Neural progenitor cell (in vitro differentiated cells): ENCODE measurements at regions not wholly inside any gene's neighbourhood (a gene's known extent, or its start where the extent isn't known, plus 50 kb on each side); places are given as distances from the start of the nearest gene placed in this dataset.

Experiments used
- EZH2 ChIP-seq: fragments of 200-600 bp; sonication (generic); IDR thresholded peaks from 2 replicates; pipeline ENCODE4 v1.6.1; 2017; ENCODE audit warnings: antibody characterized with exemption, mild to moderate bottlenecking, moderate library complexity
- EZH2phosphoT487 ChIP-seq: fragments of 200-600 bp; sonication (generic); IDR thresholded peaks from 2 replicates; pipeline ENCODE4 v1.6.1; 2017; ENCODE audit warnings: antibody characterized with exemption
- TF ChIP-seq, protein P1 (sequence below): fragments of 200-600 bp; sonication (generic); IDR thresholded peaks from 2 replicates; pipeline ENCODE4 v1.5.1; 2017; ENCODE audit warnings: antibody characterized with exemption, mild to moderate bottlenecking

DNA sequence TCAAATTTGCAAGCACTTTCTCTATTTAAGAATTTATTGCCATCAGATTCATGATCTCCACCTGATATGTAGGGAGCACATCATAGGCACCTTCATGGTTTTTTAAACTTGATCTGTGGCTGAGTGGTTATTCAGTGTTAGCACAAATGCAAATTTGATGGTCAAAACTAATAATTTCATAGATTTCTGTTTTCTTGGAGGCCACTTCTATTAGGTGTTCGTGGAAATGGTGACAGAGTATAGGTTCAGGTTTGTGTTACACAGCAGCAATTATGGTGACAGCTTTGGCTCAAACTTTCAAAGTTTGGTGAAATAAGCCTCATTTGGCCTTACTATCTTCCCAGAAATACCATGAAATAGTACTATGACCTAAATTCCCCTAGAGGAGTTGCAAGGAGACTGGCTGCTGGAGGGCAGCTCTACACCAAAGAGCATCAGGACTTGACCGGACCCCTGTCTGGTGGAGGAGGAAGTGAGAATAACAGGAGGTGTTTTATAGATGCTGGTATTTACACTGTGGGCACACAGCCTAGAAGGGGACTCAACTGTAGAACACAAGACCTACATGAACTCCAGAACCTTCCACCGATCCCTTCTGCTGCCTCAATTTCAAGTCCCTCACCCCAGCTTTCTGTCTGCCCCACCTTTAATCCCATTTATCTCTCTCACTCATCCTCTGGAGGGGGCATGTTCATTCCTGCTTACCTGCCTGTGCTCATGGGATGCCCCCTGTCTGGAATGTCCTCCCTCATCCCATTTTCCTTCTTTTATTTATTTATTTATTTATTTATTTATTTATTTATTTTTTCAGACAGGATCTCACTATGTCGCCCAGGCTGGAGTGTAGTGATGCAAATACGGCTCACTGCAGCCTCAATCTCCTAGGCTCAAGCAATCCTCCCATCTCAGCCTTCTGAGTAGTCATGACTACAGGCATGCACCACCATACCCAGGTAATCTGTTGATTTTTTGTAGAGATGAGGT lies 132.9 kb upstream of the SIX2 start:
- TF ChIP-seq, protein P1, sequence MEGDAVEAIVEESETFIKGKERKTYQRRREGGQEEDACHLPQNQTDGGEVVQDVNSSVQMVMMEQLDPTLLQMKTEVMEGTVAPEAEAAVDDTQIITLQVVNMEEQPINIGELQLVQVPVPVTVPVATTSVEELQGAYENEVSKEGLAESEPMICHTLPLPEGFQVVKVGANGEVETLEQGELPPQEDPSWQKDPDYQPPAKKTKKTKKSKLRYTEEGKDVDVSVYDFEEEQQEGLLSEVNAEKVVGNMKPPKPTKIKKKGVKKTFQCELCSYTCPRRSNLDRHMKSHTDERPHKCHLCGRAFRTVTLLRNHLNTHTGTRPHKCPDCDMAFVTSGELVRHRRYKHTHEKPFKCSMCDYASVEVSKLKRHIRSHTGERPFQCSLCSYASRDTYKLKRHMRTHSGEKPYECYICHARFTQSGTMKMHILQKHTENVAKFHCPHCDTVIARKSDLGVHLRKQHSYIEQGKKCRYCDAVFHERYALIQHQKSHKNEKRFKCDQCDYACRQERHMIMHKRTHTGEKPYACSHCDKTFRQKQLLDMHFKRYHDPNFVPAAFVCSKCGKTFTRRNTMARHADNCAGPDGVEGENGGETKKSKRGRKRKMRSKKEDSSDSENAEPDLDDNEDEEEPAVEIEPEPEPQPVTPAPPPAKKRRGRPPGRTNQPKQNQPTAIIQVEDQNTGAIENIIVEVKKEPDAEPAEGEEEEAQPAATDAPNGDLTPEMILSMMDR, result no peak
- TF ChIP-seq EZH2phosphoT487, result no peak
- no peak for TF ChIP-seq EZH2
